Motor neuron (in vitro differentiated cells): ENCODE measurements at regions not wholly inside any gene's neighbourhood (a gene's known extent, or its start where the extent isn't known, plus 50 kb on each side); places are given as distances from the start of the nearest gene placed in this dataset.
"Not testable (repeated sequence)": the region's sequence is repeated elsewhere in the genome, so short reads cannot be mapped to it uniquely, and the experiment has no call there.

Experiments used
- ATAC-seq, 8 experiments: fragments of 200-7000 bp; cut with Tn5 transposase; replicated peaks in 6 of 8; 2 replicates each; pipeline ENCODE4 v1.8.0; 2021; ENCODE audit warnings: mild to moderate bottlenecking in 8 of 8, moderate library complexity in 8 of 8
- H3K27ac ChIP-seq, 2 donors: fragments of 250-450 bp; sonication (Bioruptor Pico); 2 replicates each; pipeline ENCODE4 v1.9.0; 2021; ENCODE audit warnings: antibody characterized with exemption in 2 of 2, mild to moderate bottlenecking in 2 of 2, moderate library complexity in 1 of 2
- H3K4me1 ChIP-seq, 2 donors: fragments of 250-450 bp; sonication (Bioruptor Pico); replicated peaks in 1 of 2; 2 replicates each; pipeline ENCODE4 v1.6.1; 2021; ENCODE audit warnings: antibody characterized with exemption in 2 of 2, mild to moderate bottlenecking in 2 of 2, moderate library complexity in 1 of 2
- H3K4me3 ChIP-seq, 5 donors: fragments of 250-450 bp; sonication (Bioruptor Pico); 2 replicates each; pipeline ENCODE4 v1.9.0; 2021; ENCODE audit warnings: antibody characterized with exemption in 5 of 5, mild to moderate bottlenecking in 5 of 5, moderate library complexity in 4 of 5
- WGBS, 10 experiments: fragments of 450-650 bp; shearing (Covaris generic); methylation state at CpG; one replicate each; pipeline ENCODE4 v1.0.0; 2022; 5-methylcytosine and 5-hydroxymethylcytosine counted together
- in situ Hi-C, 9 experiments: fragments of 400-800 bp; cut with MboI; loops; one replicate each; pipeline ENCODE4 v1.15.0; 2021; ENCODE audit warnings: low sequenced_read_pairs in 9 of 9, low pct_unique_long_range_greater_than_20kb in 2 of 9; ENCODE audit not compliant: unreplicated experiment in 9 of 9

DNA sequence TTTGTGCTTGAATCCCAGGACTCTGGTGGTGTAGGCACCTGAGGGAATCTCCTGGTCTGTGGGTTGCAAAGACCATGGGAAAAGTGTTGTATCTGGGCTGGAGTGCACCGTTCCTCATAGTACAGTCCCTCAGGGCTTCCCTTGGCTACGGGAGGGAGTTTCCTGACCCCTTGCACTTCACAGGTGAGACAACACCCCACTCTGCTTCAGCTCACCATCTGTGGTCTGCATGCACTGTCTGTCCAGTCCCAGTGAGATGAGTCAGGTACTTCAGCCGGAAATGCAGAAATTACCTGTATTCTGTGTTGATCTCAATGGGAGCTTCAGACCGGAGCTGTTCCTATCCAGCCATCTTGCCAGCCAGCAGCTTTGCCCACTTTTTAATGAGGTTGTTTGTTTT lies 353.0 kb upstream of the IRS4 start:
- Histone ChIP-seq H3K4me1 (no peaks in the 10 kb centered on the region), H3K27ac (no peak overlapping the region), H3K4me3 (no peak overlapping the region)
- no peak for ATAC-seq
- 0 to 90% (median 67%) methylated on average over 1 to 2 of the region's 4 CpGs; no CpG with 5 or more reads in 5 of the 10 experiments for WGBS, 10 experiments
- in situ Hi-C loops: no loop called here

GRCh38 chrX:109077788-109078187 lies 341.4 kb upstream of the IRS4 start:
- in situ Hi-C loops: no loop called here
- no peak for ATAC-seq
- WGBS, 10 experiments: 50% methylated on average over 1 of the region's 1 CpG; no CpG with 5 or more reads in 9 of the 10 experiments
- Histone ChIP-seq H3K4me1 (no peaks in the 10 kb centered on the region), H3K4me3 (no peak overlapping the region), H3K27ac (no peak overlapping the region)

DNA sequence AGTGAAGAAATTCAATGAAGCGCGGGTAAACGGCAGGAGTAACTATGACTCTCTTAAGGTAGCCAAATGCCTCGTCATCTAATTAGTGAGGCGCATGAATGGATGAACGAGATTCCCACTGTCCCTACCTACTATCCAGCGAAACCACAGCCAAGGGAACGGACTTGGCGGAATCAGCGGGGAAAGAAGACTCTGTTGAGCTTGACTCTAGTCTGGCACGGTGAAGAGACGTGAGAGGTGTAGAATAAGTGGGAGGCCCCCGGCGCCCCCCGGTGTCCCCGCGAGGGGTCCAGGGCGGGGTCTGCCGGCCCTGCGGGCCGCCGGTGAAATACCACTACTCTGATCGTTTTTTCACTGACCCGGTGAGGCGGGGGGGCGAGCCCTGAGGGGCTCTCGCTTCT lies 317.8 kb upstream of the IRS4 start:
- in situ Hi-C loops, H3K4me1 ChIP-seq, H3K4me3 ChIP-seq, H3K27ac ChIP-seq, ATAC-seq: not testable (repeated sequence)
- WGBS, 10 experiments: 67 to 100% (median 73%) methylated on average over 1 to 7 of the region's 27 CpGs; no CpG with 5 or more reads in 7 of the 10 experiments

DNA sequence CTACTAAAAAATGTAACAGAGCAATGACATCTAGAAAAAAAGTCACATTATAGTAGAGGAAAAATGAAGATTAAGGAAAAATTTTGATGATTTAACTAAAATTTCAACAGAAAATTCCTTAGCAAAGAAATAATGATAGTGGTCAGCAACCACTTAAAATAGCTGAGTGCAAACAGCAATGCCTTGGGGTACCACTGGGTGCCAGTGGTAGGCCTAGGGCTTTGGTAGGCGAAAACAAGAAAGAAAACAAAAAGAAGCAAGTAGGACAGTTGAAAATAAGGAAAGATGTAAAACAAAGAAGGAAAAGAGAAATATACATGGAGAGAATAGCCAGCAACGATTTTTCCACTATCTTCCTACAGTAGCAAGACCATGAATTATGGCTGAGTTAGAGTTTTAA lies 313.5 kb upstream of the IRS4 start:
- Histone ChIP-seq H3K4me1 (no peaks in the 10 kb centered on the region), H3K4me3 (no peak overlapping the region), H3K27ac (no peak overlapping the region)
- in situ Hi-C loops: no loop called here
- WGBS, 10 experiments: 0 to 100% (median 40%) methylated on average over 1 to 2 of the region's 2 CpGs; no CpG with 5 or more reads in 1 of the 10 experiments
- ATAC-seq: no peak

DNA sequence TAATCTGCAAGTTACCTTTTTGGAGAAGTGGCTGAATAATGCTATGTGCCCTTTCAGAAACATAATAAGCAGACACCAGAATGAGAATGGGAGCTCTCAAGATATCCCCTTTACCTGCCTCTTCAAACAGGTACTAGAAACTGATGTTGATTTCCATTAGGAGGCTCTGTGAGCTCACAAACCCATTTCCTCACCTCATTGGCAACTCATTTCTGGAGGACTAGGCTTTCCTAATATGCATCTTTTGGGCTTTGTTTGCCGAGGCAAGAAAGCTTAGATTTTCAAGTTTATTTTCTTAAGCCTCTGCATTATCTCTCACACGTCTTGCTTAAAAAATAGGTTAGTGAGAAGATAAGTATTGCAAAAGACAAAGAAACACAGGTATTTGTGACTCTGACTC lies 313.1 kb upstream of the IRS4 start:
- no peak for ATAC-seq
- H3K4me3 ChIP-seq: no peak overlapping the region
- in situ Hi-C loops: no loop called here
- H3K27ac ChIP-seq: no peak overlapping the region
- WGBS, 10 experiments: 0 to 80% (median 50%) methylated on average over 1 to 2 of the region's 2 CpGs; no CpG with 5 or more reads in 3 of the 10 experiments
- no peaks in the 10 kb centered on the region for H3K4me1 ChIP-seq

- WGBS, 10 experiments: 0% methylated on average over 1 of the region's 3 CpGs; no CpG with 5 or more reads in 9 of the 10 experiments
- in situ Hi-C loops: no loop called here
- H3K4me1 ChIP-seq: no peaks in the 10 kb centered on the region
- H3K27ac ChIP-seq: no peak overlapping the region
- no peak for ATAC-seq
- H3K4me3 ChIP-seq: no peak overlapping the region
Measured at GRCh38 chrX:109040057-109040456, 303.7 kb upstream of the IRS4 start.

- Histone ChIP-seq H3K4me1 (no peaks in the 10 kb centered on the region), H3K4me3 (no peak overlapping the region), H3K27ac (no peak overlapping the region)
- 0 to 89% (median 7%) methylated on average over 1 to 2 of the region's 2 CpGs; no CpG with 5 or more reads in 4 of the 10 experiments for WGBS, 10 experiments
- no peak for ATAC-seq
- in situ Hi-C loops: no loop called here
Measured at GRCh38 chrX:109036624-109037023, 300.3 kb upstream of the IRS4 start.

DNA sequence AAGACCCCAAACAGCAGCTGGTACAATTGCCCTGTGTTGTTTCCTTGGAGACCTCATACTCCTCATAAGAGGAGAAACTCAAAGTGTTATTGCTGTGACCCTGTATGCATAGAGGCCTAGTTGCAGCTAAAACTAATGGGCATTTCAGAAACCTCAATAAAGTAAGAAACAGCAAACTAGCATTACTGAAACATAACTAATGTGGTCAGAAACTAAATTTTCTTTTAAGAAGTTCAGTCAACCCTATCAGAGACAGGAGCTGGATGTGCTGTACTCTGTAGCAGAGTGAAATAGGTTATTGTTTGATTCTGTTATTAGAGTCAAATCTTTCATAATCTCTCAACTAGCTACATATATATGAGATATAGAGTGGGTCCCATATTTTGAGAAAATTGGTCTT lies 257.5 kb upstream of the IRS4 start:
- no peaks in the 10 kb centered on the region for H3K4me1 ChIP-seq
- in situ Hi-C loops: no loop called here
- no peak for ATAC-seq
- no peak overlapping the region for H3K4me3 ChIP-seq
- no peak overlapping the region for H3K27ac ChIP-seq

DNA sequence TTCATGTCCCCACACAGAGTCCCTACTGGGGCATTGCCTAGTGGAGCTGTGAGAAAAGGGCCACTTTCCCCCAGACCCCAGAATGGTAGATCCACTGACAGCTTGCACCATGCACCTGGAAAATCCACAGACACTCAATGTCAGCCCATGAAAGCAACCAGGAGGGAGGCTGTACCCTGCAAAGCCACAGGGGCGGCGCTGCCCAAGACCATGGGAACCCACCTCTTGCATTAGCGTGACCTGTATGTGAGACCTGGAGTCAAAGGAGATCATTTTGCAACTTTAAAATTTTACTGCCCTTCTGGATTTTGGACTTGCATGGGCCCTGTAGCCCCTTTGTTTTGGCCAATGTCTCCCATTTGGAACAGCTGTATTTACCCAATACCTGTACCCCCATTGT lies 236.5 kb upstream of the IRS4 start:
- in situ Hi-C loops, ATAC-seq, H3K27ac ChIP-seq, H3K4me3 ChIP-seq, H3K4me1 ChIP-seq: not testable (repeated sequence)
- WGBS, 10 experiments: 100% methylated on average over 2 of the region's 3 CpGs; no CpG with 5 or more reads in 9 of the 10 experiments

- ATAC-seq: no peak
- WGBS, 10 experiments: 61% methylated on average over 2 of the region's 2 CpGs; no CpG with 5 or more reads in 9 of the 10 experiments
- H3K27ac ChIP-seq: no peak overlapping the region
- H3K4me3 ChIP-seq: no peak overlapping the region
- in situ Hi-C loops: no loop called here
- H3K4me1 ChIP-seq: no peaks in the 10 kb centered on the region
Measured at GRCh38 chrX:108947205-108947604, 210.8 kb upstream of the IRS4 start.

DNA sequence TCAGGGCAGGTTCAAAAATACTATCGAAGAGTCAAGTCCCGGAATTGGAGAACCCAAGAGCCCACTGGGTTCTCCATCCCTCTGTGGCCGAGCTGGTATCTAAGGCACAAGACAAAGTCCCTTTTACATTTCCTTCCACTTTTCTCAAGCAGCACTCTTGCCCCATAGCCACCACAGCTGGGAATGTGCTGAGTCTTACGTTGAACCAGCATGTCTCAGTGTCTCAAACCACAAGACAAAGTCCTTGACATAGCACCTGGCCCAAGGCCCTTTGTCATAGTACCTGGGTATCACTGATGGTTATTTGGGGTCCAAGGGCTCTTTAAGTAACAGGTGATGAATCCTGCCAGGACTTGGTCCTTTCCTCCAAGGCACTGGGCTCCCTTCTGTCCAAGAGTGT lies 210.2 kb upstream of the IRS4 start:
- no peaks in the 10 kb centered on the region for H3K4me1 ChIP-seq
- H3K4me3 ChIP-seq: no peak overlapping the region
- no peak overlapping the region for H3K27ac ChIP-seq
- WGBS, 10 experiments: 26 to 100% (median 66%) methylated on average over 1 to 4 of the region's 4 CpGs; no CpG with 5 or more reads in 6 of the 10 experiments
- ATAC-seq: no peak
- in situ Hi-C loops: no loop called here

DNA sequence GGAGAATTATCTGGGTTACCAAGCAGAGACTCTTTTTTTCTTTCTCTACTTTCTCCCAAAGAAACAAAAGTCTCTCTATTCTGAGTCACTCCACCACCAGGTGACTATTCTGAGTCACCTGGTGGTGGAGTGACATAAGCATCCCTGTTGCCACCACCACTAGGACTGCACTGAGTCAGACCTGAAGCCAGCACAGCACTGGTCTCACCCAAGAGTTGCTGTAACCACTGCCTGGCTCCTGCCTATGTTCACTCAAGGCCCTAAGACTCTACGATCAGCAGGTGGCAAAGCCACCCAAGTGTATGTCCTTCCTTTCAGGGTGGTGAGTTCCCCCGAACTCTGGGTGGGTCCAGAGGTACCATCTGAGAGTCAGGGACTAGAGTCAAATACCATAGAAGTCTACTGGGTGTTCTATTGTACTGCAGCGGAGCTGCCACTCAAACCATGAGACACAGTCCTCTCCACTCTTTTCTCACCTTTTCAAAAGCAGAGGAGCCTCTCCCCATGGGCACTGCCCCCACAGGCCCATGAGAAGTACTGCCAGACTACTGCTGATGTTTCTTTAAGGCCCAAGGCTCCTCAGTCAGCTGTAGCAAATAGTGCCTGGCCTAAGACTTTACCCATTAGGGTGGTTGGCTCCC lies 209.6 kb upstream of the IRS4 start:
- H3K27ac ChIP-seq: no peak overlapping the region
- 0 to 43% methylated on average over 1 of the region's 3 CpGs; no CpG with 5 or more reads in 8 of the 10 experiments for WGBS, 10 experiments
- H3K4me3 ChIP-seq: no peak overlapping the region
- no peak for ATAC-seq
- H3K4me1 ChIP-seq: no peaks in the 10 kb centered on the region
- in situ Hi-C loops: no loop called here

- no peak for ATAC-seq
- no peaks in the 10 kb centered on the region for H3K4me1 ChIP-seq
- H3K4me3 ChIP-seq: no peak overlapping the region
- in situ Hi-C loops: no loop called here
- H3K27ac ChIP-seq: no peak overlapping the region
Measured at GRCh38 chrX:108914791-108915190, 178.4 kb upstream of the IRS4 start.

- in situ Hi-C loops, ATAC-seq: not testable (repeated sequence)
Measured at GRCh38 chrX:108903831-108904230, 167.5 kb upstream of the IRS4 start.

More at GRCh38 chrX:108903831-108904230, 167.5 kb upstream of the IRS4 start:
- not testable (repeated sequence) for H3K4me1 ChIP-seq, H3K27ac ChIP-seq, H3K4me3 ChIP-seq
- WGBS, 10 experiments: 64% methylated on average over 3 of the region's 5 CpGs; no CpG with 5 or more reads in 9 of the 10 experiments
